ENCODE measurements at regions not wholly inside any gene's neighbourhood (a gene's known extent, or its start where the extent isn't known, plus 50 kb on each side); places are given as distances from the start of the nearest gene placed in this dataset.
"Not testable (repeated sequence)": the region's sequence is repeated elsewhere in the genome, so short reads cannot be mapped to it uniquely, and the experiment has no call there.

DNA sequence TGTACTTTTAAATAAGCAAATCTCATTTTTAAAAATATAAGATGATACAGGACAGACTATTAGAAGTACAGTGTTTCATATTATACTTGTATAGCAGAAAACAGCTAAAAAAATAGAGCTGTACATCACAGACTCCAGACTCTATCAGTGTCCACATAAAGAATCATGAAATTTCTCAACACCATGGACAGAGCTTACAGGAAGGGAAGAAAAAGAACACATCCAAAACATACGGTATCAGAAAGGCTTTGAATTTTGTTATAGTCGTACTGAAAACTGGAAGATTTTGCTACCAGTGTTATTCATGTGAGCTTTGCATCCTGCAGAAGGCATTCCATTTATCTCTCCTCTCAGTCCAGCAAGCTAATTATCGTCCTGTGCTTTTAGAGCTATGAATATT lies 183.2 kb upstream of the PTPRZ1 start:
- 69 to 75% methylated on average over 3 of the region's 3 CpGs for WGBS, 2 donors
- intact Hi-C loops (cut with DNase I): no loop called here
- no peak for TF ChIP-seq POLR2A (IDR thresholded peaks at IDR 0.05)
- TF ChIP-seq, protein P1, sequence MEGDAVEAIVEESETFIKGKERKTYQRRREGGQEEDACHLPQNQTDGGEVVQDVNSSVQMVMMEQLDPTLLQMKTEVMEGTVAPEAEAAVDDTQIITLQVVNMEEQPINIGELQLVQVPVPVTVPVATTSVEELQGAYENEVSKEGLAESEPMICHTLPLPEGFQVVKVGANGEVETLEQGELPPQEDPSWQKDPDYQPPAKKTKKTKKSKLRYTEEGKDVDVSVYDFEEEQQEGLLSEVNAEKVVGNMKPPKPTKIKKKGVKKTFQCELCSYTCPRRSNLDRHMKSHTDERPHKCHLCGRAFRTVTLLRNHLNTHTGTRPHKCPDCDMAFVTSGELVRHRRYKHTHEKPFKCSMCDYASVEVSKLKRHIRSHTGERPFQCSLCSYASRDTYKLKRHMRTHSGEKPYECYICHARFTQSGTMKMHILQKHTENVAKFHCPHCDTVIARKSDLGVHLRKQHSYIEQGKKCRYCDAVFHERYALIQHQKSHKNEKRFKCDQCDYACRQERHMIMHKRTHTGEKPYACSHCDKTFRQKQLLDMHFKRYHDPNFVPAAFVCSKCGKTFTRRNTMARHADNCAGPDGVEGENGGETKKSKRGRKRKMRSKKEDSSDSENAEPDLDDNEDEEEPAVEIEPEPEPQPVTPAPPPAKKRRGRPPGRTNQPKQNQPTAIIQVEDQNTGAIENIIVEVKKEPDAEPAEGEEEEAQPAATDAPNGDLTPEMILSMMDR (IDR thresholded peaks at IDR 0.05): no peak

DNA sequence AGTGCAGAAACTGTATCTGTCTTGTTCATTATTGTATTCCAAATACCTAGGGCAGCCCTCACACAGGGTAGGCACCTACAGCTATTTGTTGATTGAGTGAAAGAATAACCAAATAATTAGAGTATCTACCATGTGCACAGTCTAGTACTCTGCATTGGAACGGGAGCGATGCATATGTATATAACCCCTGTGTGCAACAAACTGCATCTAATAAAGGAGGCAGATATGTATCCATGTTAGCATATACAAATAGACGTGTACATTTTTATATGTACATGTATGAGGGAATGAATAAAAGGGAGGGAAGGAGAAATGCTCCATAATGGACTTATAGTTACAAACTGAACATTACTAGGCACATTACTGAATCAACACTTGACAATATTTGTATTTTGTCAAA lies 191.3 kb upstream of the PTPRZ1 start:
- TF ChIP-seq, protein P1 (IDR thresholded peaks at IDR 0.05): no peak
- no peak for TF ChIP-seq POLR2A (IDR thresholded peaks at IDR 0.05)
- DNase-seq: no peak
- H3K27ac ChIP-seq: no peak overlapping the region
- WGBS, 2 donors: 92 to 93% methylated on average over 3 of the region's 3 CpGs
- no peak overlapping the region for H3K4me3 ChIP-seq
- H3K9me3 ChIP-seq: no peaks in the 10 kb centered on the region
- no peaks in the 10 kb centered on the region for H3K27me3 ChIP-seq
- intact Hi-C loops (cut with DNase I): no loop called here
- H3K36me3 ChIP-seq: no peaks in the 10 kb centered on the region
- no peaks in the 10 kb centered on the region for H3K4me1 ChIP-seq

More for the DNA sequence above, 183.2 kb upstream of the PTPRZ1 start:
- no peaks in the 10 kb centered on the region for H3K27me3 ChIP-seq
- no peak for DNase-seq
- H3K27ac ChIP-seq: no peak overlapping the region
- H3K4me3 ChIP-seq: no peak overlapping the region
- H3K4me1 ChIP-seq: no peaks in the 10 kb centered on the region
- no peaks in the 10 kb centered on the region for H3K36me3 ChIP-seq
- H3K9me3 ChIP-seq: no peaks in the 10 kb centered on the region

DNA sequence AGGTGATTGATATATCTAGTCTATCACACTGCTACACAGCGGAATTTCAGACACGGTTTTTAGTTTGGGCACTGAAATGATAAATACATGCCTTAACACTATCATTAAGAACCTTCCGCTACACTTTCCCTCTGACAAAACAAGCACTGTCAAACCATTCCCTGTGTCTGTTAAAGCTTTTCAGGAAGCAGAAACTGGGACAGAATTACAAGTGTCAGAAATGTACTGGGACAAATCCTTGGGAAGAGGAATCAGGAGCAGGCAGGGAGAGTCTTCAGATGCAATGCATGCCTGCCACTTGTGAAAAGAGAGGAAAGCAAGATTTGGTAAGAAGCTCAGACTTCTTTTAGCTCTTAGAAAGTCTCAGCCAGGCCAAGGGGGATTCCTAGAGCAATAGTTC lies 196.8 kb upstream of the PTPRZ1 start:
- no peaks in the 10 kb centered on the region for H3K4me1 ChIP-seq
- H3K27me3 ChIP-seq: no peaks in the 10 kb centered on the region
- H3K4me3 ChIP-seq: no peak overlapping the region
- no peaks in the 10 kb centered on the region for H3K9me3 ChIP-seq
- no peak for DNase-seq
- no peak for TF ChIP-seq POLR2A (IDR thresholded peaks at IDR 0.05)
- TF ChIP-seq, protein P1 (IDR thresholded peaks at IDR 0.05): no peak
- intact Hi-C loops (cut with DNase I): no loop called here
- 88 to 89% methylated on average over 3 of the region's 3 CpGs for WGBS, 2 donors
- H3K36me3 ChIP-seq: no peaks in the 10 kb centered on the region
- H3K27ac ChIP-seq: no peak overlapping the region

DNA sequence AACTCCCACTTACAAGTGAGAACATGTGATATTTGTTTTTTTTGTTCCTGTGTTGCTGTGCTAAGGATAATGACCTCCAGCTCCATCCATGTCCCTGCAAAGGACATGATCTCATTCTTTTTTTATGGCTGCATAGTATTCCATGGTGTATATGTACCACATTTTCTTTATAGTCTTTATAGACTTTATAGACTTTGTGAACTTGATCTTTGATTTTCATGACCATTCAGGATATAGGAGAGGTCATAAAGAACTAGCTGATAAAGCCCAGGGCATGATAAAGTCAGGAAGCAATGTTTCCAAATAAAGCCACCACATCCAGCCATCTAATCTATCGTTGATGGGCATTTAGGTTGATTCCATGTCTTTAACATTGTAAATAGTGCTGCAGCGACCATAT lies 198.5 kb upstream of the PTPRZ1 start:
- H3K4me3 ChIP-seq; H3K9me3 ChIP-seq; DNase-seq; H3K27me3 ChIP-seq; H3K27ac ChIP-seq; H3K36me3 ChIP-seq; intact Hi-C loops (cut with DNase I); H3K4me1 ChIP-seq: not testable (repeated sequence)
- 73 to 76% methylated on average over 2 of the region's 2 CpGs for WGBS, 2 donors

DNA sequence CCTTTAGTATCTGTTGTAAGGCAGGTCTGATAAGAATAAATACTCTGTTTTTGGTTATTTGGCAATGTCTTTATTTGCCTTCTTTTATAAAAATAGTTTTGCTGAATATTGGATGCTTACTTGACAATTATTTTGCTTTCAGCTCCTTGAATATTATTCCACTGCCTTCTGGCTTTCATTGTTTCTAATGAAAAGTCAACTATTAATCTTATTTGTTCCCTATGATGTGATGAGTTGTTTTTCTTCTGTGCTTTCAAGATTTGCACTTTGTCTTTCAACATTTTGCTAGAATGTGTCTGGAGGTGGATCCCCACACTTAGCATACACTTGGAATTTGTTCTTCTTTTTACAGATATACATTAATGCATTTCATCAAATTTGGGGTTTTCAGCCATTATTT lies 203.8 kb upstream of the PTPRZ1 start:
- intact Hi-C loops (cut with DNase I): no loop called here
- TF ChIP-seq, protein P1 (IDR thresholded peaks at IDR 0.05): no peak
- no peak for TF ChIP-seq POLR2A (IDR thresholded peaks at IDR 0.05)
- Histone ChIP-seq H3K9me3 (no peaks in the 10 kb centered on the region), H3K27me3 (no peaks in the 10 kb centered on the region), H3K4me1 (peaks cover 0 to 10% (median 0%) of the 10 kb centered on the region in 3 donors), H3K4me3 (no peak overlapping the region), H3K27ac (no peak overlapping the region), H3K36me3 (no peaks in the 10 kb centered on the region)
- no peak for DNase-seq

DNA sequence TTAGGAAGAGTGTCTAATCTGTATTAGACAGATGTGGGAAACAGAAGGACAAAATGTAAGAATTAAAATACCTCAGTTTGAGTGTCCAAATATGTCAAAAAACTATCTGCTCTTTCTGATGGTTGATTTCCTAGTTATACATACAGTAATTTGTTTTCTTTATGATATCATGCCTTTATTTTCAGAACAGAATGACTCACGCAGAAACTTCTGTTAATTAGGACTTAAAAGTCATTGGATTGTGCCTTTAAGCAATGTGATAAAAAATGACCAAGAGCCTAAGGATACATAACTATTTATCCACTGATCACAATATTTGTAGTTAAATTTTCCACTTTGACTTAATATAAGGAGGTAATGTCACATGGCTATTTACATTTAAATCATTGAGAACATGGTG lies 206.7 kb upstream of the PTPRZ1 start:
- Histone ChIP-seq H3K4me1 (peaks cover 0 to 10% (median 0%) of the 10 kb centered on the region in 3 donors), H3K36me3 (no peaks in the 10 kb centered on the region), H3K4me3 (no peak overlapping the region), H3K27ac (no peak overlapping the region), H3K27me3 (no peaks in the 10 kb centered on the region), H3K9me3 (no peaks in the 10 kb centered on the region)
- TF ChIP-seq, protein P1 (IDR thresholded peaks at IDR 0.05): no peak
- no peak for TF ChIP-seq POLR2A (IDR thresholded peaks at IDR 0.05)
- intact Hi-C loops (cut with DNase I): no loop called here
- WGBS, 2 donors: 59 to 69% methylated on average over 1 of the region's 1 CpG
- no peak for DNase-seq

Data from esophagus squamous epithelium (tissue), 5 donors.